HepG2 (cell line): ENCODE measurements at regions not wholly inside any gene's neighbourhood (a gene's known extent, or its start where the extent isn't known, plus 50 kb on each side); places are given as distances from the start of the nearest gene placed in this dataset.

Experiments
- POLR2AphosphoS5 ChIP-seq: IDR thresholded peaks from 2 replicates; pipeline ENCODE4 v1.6.1; 2012; ENCODE audit warnings: low read depth, low read length
- ZNF432 ChIP-seq: sonication (generic); formaldehyde crosslinking; IDR thresholded peaks from 2 replicates; pipeline ENCODE4 v1.5.0; 2020; ENCODE audit warnings: missing genetic modification reagents, mild to moderate bottlenecking, borderline replicate concordance
- ZNF549 ChIP-seq: sonication (generic); formaldehyde crosslinking; IDR thresholded peaks from 2 replicates; pipeline ENCODE4 v1.5.0; 2020; ENCODE audit warnings: missing genetic modification reagents

DNA sequence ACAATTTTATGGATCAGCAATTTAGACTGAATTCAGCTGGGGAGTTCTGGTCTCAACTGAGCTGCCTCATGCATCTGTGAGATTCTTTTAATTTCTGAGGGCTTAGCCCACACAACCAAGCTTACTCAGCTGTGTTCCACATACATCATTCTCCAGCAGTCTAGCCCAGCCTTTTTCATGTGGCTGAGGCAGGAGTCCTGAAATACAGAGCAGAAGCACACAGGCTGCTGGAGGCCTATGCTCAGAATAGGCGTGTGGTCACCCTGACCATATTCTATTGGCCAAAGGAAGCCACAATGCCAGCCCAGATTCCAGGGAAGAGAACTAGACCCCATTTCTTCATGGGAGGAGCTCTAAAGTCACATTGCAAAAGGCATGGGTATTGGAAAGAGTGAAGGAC, 72.3 kb upstream of the DHRS4 start:
- TF ChIP-seq ZNF549 (CRISPR knock-in tag) (no peak), ZNF432 (no peak), POLR2AphosphoS5 (no peak)
